ENCODE measurements at regions not wholly inside any gene's neighbourhood (a gene's known extent, or its start where the extent isn't known, plus 50 kb on each side); places are given as distances from the start of the nearest gene placed in this dataset.

DNA sequence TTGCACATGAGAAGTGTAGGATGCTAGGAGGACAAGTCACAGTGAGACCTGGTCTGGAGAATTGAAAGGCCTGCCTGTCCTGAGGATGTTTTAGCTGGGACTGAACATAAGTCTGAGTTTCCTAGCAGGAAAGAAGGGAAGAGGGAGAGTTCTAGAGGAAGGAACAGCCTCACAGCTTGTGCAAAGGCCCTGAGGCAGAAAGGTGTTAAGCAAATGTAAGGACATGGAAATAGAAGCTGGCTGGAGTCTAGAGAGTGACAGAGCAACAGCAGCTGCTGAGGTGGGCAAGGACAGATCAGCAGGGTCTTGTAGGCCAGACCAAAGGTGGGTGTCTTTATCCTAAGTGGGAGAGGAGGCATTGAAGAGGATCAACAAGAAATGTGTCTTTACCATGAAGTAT lies 210.9 kb upstream of the E2F8 start:
- Mint-ChIP-seq H3K9me3 (ENCODE audit: low read depth) (no peaks in the 10 kb centered on the region), H3K4me1 (ENCODE audit: low read depth) (peaks cover 3% of the 10 kb centered on the region), H3K27ac (no peak overlapping the region), H3K27me3 (peaks cover 12% of the 10 kb centered on the region), H3K36me3 (ENCODE audit: insufficient read depth) (no peaks in the 10 kb centered on the region), H3K4me3 (ENCODE audit: low read depth) (no peak overlapping the region)
- TF ChIP-seq, protein P1, sequence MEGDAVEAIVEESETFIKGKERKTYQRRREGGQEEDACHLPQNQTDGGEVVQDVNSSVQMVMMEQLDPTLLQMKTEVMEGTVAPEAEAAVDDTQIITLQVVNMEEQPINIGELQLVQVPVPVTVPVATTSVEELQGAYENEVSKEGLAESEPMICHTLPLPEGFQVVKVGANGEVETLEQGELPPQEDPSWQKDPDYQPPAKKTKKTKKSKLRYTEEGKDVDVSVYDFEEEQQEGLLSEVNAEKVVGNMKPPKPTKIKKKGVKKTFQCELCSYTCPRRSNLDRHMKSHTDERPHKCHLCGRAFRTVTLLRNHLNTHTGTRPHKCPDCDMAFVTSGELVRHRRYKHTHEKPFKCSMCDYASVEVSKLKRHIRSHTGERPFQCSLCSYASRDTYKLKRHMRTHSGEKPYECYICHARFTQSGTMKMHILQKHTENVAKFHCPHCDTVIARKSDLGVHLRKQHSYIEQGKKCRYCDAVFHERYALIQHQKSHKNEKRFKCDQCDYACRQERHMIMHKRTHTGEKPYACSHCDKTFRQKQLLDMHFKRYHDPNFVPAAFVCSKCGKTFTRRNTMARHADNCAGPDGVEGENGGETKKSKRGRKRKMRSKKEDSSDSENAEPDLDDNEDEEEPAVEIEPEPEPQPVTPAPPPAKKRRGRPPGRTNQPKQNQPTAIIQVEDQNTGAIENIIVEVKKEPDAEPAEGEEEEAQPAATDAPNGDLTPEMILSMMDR (IDR thresholded peaks at IDR 0.05; ENCODE audit: unreplicated experiment), result no peak
- no peak for DNase-seq (ENCODE audit: low spot score, unreplicated experiment)

- no peaks in the 10 kb centered on the region for H3K36me3 Mint-ChIP-seq (ENCODE audit: insufficient read depth)
- peaks cover 12% of the 10 kb centered on the region for H3K27me3 Mint-ChIP-seq
- H3K9me3 Mint-ChIP-seq (ENCODE audit: low read depth), result no peaks in the 10 kb centered on the region
- H3K4me3 Mint-ChIP-seq (ENCODE audit: low read depth), result no peak overlapping the region
- DNase-seq (ENCODE audit: low spot score, unreplicated experiment), result no peak
- TF ChIP-seq, protein P1 (IDR thresholded peaks at IDR 0.05; ENCODE audit: unreplicated experiment), result no peak
- peaks cover 3% of the 10 kb centered on the region for H3K4me1 Mint-ChIP-seq (ENCODE audit: low read depth)
- no peak overlapping the region for H3K27ac Mint-ChIP-seq
These were observed 209.5 kb upstream of the E2F8 start for GRCh38 chr11:19450282-19450681.

GRCh38 chr11:19448651-19449050 lies 207.9 kb upstream of the E2F8 start:
- Mint-ChIP-seq H3K27ac (no peak overlapping the region), H3K4me1 (ENCODE audit: low read depth) (peaks cover 3% of the 10 kb centered on the region), H3K4me3 (ENCODE audit: low read depth) (no peak overlapping the region), H3K27me3 (peaks cover 9% of the 10 kb centered on the region), H3K9me3 (ENCODE audit: low read depth) (no peaks in the 10 kb centered on the region), H3K36me3 (ENCODE audit: insufficient read depth) (no peaks in the 10 kb centered on the region)
- DNase-seq (ENCODE audit: low spot score, unreplicated experiment), result no peak
- TF ChIP-seq, protein P1 (IDR thresholded peaks at IDR 0.05; ENCODE audit: unreplicated experiment), result no peak

DNA sequence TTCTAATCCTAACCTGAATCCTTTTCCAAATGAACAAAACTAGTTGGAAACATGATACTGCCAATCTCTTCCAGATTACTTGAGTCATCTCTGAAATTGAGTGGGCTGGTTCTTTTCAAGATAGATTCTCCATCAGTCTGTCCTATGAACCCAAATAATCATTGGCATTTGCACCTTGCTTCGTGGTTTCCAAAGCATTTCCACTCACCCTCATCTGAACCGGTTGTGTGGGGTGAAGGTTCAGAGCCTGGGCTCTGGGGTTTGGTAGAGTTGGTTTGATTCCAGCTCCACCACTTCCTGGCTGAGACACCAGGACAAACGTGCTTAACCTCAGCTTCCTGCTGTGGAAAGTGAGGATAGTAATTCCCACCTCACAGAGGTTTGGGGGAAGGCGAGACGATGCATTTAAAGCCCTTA lies 206.4 kb upstream of the E2F8 start:
- Mint-ChIP-seq H3K27ac (no peak overlapping the region), H3K9me3 (ENCODE audit: low read depth) (no peaks in the 10 kb centered on the region), H3K4me1 (ENCODE audit: low read depth) (peaks cover 5% of the 10 kb centered on the region), H3K36me3 (ENCODE audit: insufficient read depth) (no peaks in the 10 kb centered on the region), H3K27me3 (peaks cover 9% of the 10 kb centered on the region), H3K4me3 (ENCODE audit: low read depth) (no peak overlapping the region)
- no peak for DNase-seq (ENCODE audit: low spot score, unreplicated experiment)
- TF ChIP-seq, protein P1 (IDR thresholded peaks at IDR 0.05; ENCODE audit: unreplicated experiment), result no peak

- Mint-ChIP-seq H3K9me3 (ENCODE audit: low read depth) (no peaks in the 10 kb centered on the region), H3K27me3 (peaks cover 2% of the 10 kb centered on the region), H3K27ac (no peak overlapping the region), H3K4me1 (ENCODE audit: low read depth) (peaks cover 13% of the 10 kb centered on the region), H3K36me3 (ENCODE audit: insufficient read depth) (no peaks in the 10 kb centered on the region), H3K4me3 (ENCODE audit: low read depth) (no peak overlapping the region)
- TF ChIP-seq, protein P1 (IDR thresholded peaks at IDR 0.05; ENCODE audit: unreplicated experiment), result no peak
- DNase-seq (ENCODE audit: low spot score, unreplicated experiment), result no peak
These were observed 205.0 kb upstream of the E2F8 start for GRCh38 chr11:19445771-19446170.

Measured in progenitor cell of endocrine pancreas (in vitro differentiated cells).